HG02571 (cell line): ENCODE measurements at regions not wholly inside any gene's neighbourhood (a gene's known extent, or its start where the extent isn't known, plus 50 kb on each side); places are given as distances from the start of the nearest gene placed in this dataset.

Experiments
- ATAC-seq: cut with Tn5 transposase; IDR thresholded peaks from one replicate; pipeline ENCODE4 v1.9.1; 2021; ENCODE audit warnings: mild to moderate bottlenecking, moderate library complexity; ENCODE audit not compliant: unreplicated experiment

- ATAC-seq: no peak
Observed at GRCh38 chr1:232291681-232292080, 338.3 kb downstream of the SIPA1L2 start.

GRCh38 chr1:232291261-232291660 is 338.7 kb downstream of the SIPA1L2 start:
- no peak for ATAC-seq

GRCh38 chr1:232290570-232290969 is 339.4 kb downstream of the SIPA1L2 start:
- no peak for ATAC-seq

GRCh38 chr1:232287676-232288569 is 342.0 kb downstream of the SIPA1L2 start:
- ATAC-seq: no peak

GRCh38 chr1:232285138-232285537 is 344.8 kb downstream of the SIPA1L2 start:
- no peak for ATAC-seq

GRCh38 chr1:232283864-232284263 is 346.1 kb downstream of the SIPA1L2 start:
- no peak for ATAC-seq

- ATAC-seq: no peak
Observed at GRCh38 chr1:232282498-232282897, 347.4 kb downstream of the SIPA1L2 start.

- no peak for ATAC-seq
Observed at GRCh38 chr1:232280910-232281309, 349.0 kb downstream of the SIPA1L2 start.

- ATAC-seq: no peak
Observed at GRCh38 chr1:232279909-232280400, 350.0 kb downstream of the SIPA1L2 start.

- ATAC-seq: no peak
Observed at GRCh38 chr1:232278925-232279324, 351.0 kb downstream of the SIPA1L2 start.

GRCh38 chr1:232276651-232277050 is 353.3 kb downstream of the SIPA1L2 start:
- no peak for ATAC-seq

GRCh38 chr1:232274999-232275710 is 354.8 kb downstream of the SIPA1L2 start:
- no peak for ATAC-seq

- no peak for ATAC-seq
Observed at GRCh38 chr1:232274236-232274855, 355.6 kb downstream of the SIPA1L2 start.

- no peak for ATAC-seq
Observed at GRCh38 chr1:232273011-232273410, 356.9 kb downstream of the SIPA1L2 start.

- no peak for ATAC-seq
Observed at GRCh38 chr1:232271991-232272589, 357.8 kb downstream of the SIPA1L2 start.

GRCh38 chr1:232271299-232271698 is 358.6 kb downstream of the SIPA1L2 start:
- no peak for ATAC-seq

- no peak for ATAC-seq
Observed at GRCh38 chr1:232269988-232270387, 359.9 kb downstream of the SIPA1L2 start.

GRCh38 chr1:232267837-232268598 is 361.9 kb downstream of the SIPA1L2 start:
- ATAC-seq: no peak

GRCh38 chr1:232267092-232267836 is 362.7 kb downstream of the SIPA1L2 start:
- no peak for ATAC-seq

GRCh38 chr1:232263452-232263851 is 366.5 kb downstream of the SIPA1L2 start:
- ATAC-seq: no peak
